ENCODE measurements at regions not wholly inside any gene's neighbourhood (a gene's known extent, or its start where the extent isn't known, plus 50 kb on each side); places are given as distances from the start of the nearest gene placed in this dataset.

GRCh38 chr17:69959283-69959682 lies 115.7 kb upstream of the KCNJ16 start:
- no peak for TF ChIP-seq POLR2A (IDR thresholded peaks at IDR 0.05)
- TF ChIP-seq POLR2AphosphoS5 (IDR thresholded peaks at IDR 0.05), result no peak
- TF ChIP-seq, protein P1, sequence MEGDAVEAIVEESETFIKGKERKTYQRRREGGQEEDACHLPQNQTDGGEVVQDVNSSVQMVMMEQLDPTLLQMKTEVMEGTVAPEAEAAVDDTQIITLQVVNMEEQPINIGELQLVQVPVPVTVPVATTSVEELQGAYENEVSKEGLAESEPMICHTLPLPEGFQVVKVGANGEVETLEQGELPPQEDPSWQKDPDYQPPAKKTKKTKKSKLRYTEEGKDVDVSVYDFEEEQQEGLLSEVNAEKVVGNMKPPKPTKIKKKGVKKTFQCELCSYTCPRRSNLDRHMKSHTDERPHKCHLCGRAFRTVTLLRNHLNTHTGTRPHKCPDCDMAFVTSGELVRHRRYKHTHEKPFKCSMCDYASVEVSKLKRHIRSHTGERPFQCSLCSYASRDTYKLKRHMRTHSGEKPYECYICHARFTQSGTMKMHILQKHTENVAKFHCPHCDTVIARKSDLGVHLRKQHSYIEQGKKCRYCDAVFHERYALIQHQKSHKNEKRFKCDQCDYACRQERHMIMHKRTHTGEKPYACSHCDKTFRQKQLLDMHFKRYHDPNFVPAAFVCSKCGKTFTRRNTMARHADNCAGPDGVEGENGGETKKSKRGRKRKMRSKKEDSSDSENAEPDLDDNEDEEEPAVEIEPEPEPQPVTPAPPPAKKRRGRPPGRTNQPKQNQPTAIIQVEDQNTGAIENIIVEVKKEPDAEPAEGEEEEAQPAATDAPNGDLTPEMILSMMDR (IDR thresholded peaks at IDR 0.05), result no peak
- Histone ChIP-seq H3K9me3 (no peaks in the 10 kb centered on the region), H3K27me3 (no peaks in the 10 kb centered on the region), H3K36me3 (no peaks in the 10 kb centered on the region), H3K4me3 (no peak overlapping the region), H3K27ac (no peak overlapping the region), H3K4me1 (no peaks in the 10 kb centered on the region)
- DNase-seq (ENCODE audit: low spot score in 2 of 2), result no peak
- intact Hi-C loops (cut with DNase I; ENCODE audit: low total_unique reads), result no loop called here

DNA sequence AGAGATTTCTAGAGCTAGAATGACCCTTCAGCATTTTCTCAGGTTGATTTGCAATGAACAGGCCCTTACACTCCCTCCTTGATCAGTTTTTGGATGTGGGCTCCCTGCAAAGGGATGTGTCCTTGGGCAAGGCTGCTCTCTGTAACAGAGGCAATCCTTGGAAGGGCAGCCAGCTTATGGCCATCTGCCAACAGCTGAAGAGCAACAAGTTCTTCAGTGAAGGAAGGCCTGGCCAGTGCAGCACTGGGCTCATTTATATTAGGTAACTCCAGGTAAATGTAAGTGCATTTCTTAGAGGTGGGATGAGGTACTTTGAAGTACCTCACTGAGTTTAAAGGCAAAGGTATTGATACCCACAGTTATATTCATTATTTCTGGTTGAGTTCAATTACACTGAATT lies 114.3 kb upstream of the KCNJ16 start:
- peak in 1 of 2 donors; percentile 20 for DNase-seq (ENCODE audit: low spot score in 2 of 2)

DNA sequence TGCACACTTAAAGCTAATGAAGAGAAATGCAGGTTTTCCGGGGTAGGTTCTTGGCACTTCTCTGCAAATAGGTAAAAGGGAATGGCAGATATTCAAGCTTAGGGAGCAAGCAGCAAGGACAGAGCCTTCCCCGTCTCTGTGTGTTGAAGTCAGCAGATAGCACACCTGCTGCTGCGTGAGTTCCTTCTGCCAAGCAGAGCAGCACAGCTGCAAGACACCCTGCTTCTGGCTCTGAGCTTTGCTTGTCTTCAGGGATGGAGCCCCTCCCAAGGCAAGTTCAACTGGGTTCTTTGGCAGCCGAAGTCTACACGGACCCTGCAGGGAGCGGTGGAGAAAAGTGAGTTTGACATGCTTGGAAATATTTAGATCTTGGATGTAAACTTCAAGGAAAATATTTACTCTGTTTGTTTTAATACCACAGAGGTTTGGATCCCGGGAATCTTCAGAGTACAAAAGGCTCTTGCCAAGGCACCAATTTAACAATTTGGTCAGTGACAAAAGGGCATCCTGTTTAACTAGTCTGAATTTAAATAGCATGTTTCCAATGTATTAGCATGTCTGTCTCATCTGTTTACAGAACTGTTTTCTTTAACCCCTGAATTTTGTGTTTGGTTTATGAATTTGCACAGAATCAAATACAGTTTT lies 113.4 kb upstream of the KCNJ16 start:
- Histone ChIP-seq H3K9me3 (peaks cover 0 to 8% of the 10 kb centered on the region in 2 donors), H3K4me1 (no peaks in the 10 kb centered on the region), H3K27ac (no peak overlapping the region), H3K36me3 (no peaks in the 10 kb centered on the region), H3K4me3 (no peak overlapping the region), H3K27me3 (no peaks in the 10 kb centered on the region)
- intact Hi-C loops (cut with DNase I; ENCODE audit: low total_unique reads), result no loop called here
- DNase-seq (ENCODE audit: low spot score in 2 of 2), result no peak
- TF ChIP-seq, protein P1 (IDR thresholded peaks at IDR 0.05), result no peak
- TF ChIP-seq POLR2A (IDR thresholded peaks at IDR 0.05), result no peak
- no peak for TF ChIP-seq POLR2AphosphoS5 (IDR thresholded peaks at IDR 0.05)

More for the DNA sequence above, 114.3 kb upstream of the KCNJ16 start:
- no peak overlapping the region for H3K4me3 ChIP-seq
- H3K36me3 ChIP-seq, result no peaks in the 10 kb centered on the region
- no peak for TF ChIP-seq POLR2AphosphoS5 (IDR thresholded peaks at IDR 0.05)
- TF ChIP-seq POLR2A (IDR thresholded peaks at IDR 0.05), result no peak
- TF ChIP-seq, protein P1 (IDR thresholded peaks at IDR 0.05), result no peak
- H3K4me1 ChIP-seq, result no peaks in the 10 kb centered on the region
- no peak overlapping the region for H3K27ac ChIP-seq
- H3K9me3 ChIP-seq, result peaks cover 0 to 8% of the 10 kb centered on the region in 2 donors
- intact Hi-C loops (cut with DNase I; ENCODE audit: low total_unique reads), result no loop called here
- H3K27me3 ChIP-seq, result no peaks in the 10 kb centered on the region

- Histone ChIP-seq H3K9me3 (peaks cover 0 to 8% of the 10 kb centered on the region in 2 donors), H3K27ac (no peak overlapping the region), H3K27me3 (no peaks in the 10 kb centered on the region), H3K4me1 (no peaks in the 10 kb centered on the region), H3K4me3 (no peak overlapping the region), H3K36me3 (no peaks in the 10 kb centered on the region)
- no peak for DNase-seq (ENCODE audit: low spot score in 2 of 2)
- intact Hi-C loops (cut with DNase I; ENCODE audit: low total_unique reads), result no loop called here
- TF ChIP-seq POLR2AphosphoS5 (IDR thresholded peaks at IDR 0.05), result no peak
- TF ChIP-seq POLR2A (IDR thresholded peaks at IDR 0.05), result no peak
- TF ChIP-seq, protein P1 (IDR thresholded peaks at IDR 0.05), result no peak
These were observed 112.5 kb upstream of the KCNJ16 start for GRCh38 chr17:69962436-69962995.

GRCh38 chr17:69967910-69968411 lies 107.1 kb upstream of the KCNJ16 start:
- Histone ChIP-seq H3K4me1 (no peaks in the 10 kb centered on the region), H3K27me3 (no peaks in the 10 kb centered on the region), H3K36me3 (no peaks in the 10 kb centered on the region), H3K9me3 (peaks cover 0 to 8% of the 10 kb centered on the region in 2 donors), H3K27ac (no peak overlapping the region), H3K4me3 (no peak overlapping the region)
- TF ChIP-seq POLR2AphosphoS5 (IDR thresholded peaks at IDR 0.05) (no peak), POLR2A (IDR thresholded peaks at IDR 0.05) (no peak)
- TF ChIP-seq, protein P1 (IDR thresholded peaks at IDR 0.05), result no peak
- DNase-seq (ENCODE audit: low spot score in 2 of 2), result no peak
- intact Hi-C loops (cut with DNase I; ENCODE audit: low total_unique reads), result no loop called here

All from breast epithelium (tissue), 4 donors.